ENCODE measurements at regions not wholly inside any gene's neighbourhood (a gene's known extent, or its start where the extent isn't known, plus 50 kb on each side); places are given as distances from the start of the nearest gene placed in this dataset.
A peak's percentile ranks its signal among the peaks of the same experiment; 100 is the strongest.

DNA sequence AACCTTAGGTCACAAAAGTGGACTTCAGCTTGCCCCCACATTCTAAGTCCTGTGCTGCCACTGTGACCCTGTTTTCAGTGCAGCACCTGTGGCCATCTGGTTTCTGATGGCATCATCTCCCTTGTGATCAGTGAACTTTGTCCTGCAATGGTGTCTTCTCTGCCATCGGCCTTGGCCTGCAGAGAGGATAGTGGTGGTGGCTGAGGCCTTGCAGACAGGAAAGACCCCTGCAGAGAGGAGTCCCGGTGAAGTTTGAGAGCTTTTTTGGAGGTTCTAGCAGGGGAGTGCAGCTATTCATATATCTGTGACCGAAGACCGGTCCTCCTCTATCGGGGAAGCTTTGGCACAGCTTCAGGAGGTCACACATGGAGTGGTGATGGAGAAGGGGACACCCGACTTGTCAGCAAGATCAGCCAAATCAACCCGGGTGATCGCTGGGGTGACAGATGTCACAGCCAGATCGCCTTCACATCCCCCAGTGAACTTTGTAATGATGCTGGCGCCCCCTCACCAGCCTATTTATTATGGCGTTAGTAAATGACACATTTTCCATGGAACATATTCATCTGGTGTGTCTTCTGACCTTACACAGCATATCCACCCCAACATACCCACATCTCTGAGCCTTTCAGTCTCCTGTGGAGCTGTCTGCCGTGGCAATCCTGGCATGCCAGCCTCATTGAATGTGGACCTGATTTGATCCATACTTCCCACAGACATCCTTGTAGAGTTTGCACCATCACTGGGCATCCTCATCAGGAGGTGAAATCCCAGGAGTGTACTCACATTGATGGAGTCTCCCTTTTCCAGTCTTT is 136.1 kb downstream of the PAPOLA start:
- no peak for DNase-seq

DNA sequence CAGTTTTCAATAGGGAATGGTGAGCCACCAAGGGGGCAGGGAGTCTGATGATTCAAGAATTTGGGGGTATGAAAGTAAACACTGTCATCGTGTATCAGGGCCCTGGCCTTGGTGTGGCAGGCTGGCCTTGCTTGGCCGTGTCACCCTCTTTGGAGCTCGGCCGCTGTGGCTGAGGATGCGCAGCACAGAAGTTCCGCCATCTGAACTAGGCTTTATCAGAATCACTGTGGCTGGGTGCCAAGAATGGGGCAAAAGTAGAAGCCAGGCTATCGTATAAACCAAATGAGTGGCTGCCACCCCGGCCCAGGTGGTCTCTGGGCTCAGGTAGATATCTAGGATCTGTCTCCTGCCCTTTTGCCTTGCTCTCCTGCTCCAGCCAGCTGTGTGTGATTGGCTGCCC is 137.4 kb downstream of the PAPOLA start:
- DNase-seq, result no peak

DNA sequence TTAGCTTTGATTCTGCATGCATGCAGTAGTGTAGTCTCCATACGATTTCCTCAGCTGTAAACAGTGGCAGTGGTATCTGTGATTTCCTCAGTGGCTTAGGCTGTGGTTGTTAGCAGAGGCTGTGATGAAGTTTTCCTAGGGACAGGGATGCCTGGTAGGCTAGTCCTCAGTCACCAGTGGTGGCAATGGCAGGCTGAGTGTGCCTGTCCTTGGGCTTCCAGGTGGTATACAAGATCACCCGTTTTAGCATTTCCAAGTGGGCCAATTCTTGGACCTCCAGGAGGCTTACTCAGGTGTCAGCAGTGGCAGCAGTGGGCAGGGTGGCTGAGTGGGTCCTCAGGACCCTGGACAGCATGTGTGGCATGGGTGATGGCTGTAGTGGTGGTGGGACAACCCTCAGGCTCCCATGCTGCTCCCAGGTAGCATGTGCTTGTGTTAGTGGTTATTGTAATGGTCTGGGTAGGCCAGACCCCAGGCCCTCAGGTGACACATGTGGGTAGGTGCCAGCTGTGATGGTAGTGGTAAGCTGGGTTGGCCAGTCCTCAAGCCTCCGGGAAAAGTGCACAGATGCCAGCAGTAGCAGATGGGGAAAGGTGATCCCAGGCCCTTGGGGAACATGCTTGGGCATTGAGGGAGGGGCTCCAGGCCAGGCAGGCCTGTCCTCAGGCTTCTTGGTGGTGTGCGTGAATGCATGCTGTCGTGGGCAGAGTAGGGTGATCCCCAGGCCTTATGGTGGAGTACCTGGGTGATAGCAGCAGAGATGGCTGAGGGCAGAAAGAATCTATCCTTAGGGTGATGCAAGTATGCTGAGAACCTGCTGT is 146.5 kb downstream of the PAPOLA start:
- peak; percentile 67 for DNase-seq

DNA sequence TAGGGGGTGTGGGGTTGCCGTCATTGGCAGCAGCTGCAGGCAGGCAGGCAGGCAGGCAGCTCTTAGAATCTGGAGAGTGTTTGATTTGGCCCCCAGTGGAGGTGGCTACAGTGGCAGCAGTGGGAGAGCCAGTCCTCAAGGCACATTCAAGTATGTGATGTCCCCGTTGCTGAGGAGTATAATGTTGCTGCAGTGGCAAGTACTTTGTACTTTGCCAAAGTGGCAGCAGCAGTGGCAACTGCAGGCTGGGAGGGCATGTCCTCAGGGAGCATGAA is 147.1 kb downstream of the PAPOLA start:
- DNase-seq, result no peak

DNA sequence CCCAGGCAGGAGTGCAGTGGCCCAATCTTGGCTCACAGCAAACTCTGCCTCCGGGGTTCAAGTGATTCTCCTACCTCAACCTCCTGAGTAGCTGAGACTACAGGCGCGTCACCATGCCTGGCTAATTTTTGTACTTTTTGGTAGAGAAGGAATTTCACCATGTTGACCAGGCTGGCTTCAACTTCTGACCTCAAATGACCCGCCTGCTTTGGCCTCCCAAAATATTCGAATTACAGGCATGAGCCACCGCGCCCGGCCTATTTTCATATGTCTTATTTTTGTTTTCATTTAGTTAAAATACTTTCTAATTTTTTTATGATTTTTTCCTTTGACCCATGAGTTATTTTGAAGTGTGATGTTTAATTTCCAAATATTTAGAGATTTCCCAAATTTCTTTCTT is 143.6 kb upstream of the VRK1 start:
- DNase-seq, result no peak

DNA sequence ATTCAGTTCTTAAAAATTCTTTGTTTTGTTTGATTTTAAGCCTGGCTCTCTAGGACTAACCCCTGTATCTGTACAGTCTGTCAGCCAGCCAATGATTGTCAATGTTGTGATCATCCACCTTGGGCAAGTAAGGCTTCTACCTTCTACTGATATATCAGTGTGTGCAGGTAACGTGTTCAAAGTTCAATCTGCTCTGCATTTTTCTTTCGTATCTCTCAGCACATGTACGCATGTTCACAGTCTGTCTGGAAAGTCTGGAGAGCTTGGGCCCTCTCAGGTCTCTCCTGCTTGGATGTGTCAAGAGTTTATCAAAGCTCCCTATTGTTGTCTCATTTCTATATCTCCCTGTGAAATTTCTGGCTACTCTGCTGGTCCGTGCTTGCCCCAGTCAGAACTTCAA is 138.6 kb upstream of the VRK1 start:
- DNase-seq, result no peak

DNA sequence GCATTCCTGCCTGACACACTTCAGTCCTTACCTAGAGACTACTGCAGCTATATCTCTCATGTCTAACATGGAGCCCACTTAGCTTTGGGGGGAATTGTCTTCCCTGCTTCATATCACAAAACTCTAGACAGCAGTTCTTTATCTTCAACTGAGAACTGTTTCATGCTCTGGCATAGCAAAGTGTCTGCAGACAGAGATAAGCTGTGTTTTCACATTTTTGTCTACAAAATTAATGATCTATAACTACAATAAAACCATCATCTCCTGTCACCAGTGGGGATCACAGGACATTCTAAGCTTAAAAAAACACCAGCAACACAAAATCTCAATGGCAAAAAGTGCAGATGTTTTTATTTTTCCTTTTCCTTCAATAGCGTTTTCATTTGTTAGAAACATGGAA is 137.1 kb upstream of the VRK1 start:
- DNase-seq, result no peak

DNA sequence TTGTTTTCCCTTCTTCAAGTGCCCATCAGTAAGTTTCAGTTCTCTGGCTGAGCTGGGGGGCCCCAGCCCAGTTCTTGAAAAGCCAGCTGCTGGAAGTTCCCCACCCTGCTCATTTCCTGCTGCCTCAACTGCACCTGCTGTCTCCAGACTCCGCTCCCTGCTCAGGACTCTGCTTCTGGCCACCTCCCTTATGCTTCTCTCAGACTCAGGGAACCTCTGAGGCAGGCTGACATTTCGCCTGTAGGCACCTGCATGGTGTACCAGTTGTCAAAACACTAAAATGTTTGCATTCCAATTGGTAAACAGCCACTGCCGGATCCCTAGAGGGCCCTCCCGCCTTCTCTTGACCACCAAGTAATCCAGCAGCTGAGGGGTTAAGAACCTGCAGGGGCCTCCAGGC is 136.5 kb upstream of the VRK1 start:
- DNase-seq, result no peak

DNA sequence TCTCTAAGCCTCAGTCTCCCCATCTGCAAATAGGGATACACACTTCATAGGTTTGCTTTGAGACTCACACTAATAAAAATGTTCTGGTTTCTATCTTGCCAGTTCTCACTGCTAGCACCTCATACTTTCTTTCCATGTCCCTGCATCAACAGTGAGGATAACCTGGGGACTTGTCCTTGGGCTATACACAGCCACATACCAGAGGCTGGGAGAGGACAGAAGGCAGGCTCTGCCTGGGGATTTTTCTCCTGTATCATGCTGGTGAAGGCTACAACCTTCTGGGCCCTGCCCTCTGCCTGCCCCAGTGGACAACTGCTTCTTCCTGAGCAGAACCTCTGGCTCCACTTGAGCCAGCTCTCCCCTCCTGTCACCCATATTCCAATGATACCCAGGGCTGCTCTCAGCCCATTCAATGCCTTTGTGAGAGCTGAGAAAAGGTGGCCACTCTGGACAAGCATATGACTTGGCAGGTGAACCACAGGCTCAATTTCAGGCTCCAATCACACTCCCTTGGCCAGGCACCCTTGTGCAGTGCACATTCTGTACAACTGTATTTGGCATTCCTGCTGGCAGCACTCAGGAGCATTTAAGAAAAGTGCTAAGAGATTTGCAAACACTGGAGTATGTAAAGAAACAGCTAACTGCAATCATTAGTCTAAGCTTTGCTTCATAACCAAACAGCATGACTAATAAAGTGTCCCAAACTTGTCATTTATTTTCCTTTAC is 135.8 kb upstream of the VRK1 start:
- no peak for DNase-seq

DNA sequence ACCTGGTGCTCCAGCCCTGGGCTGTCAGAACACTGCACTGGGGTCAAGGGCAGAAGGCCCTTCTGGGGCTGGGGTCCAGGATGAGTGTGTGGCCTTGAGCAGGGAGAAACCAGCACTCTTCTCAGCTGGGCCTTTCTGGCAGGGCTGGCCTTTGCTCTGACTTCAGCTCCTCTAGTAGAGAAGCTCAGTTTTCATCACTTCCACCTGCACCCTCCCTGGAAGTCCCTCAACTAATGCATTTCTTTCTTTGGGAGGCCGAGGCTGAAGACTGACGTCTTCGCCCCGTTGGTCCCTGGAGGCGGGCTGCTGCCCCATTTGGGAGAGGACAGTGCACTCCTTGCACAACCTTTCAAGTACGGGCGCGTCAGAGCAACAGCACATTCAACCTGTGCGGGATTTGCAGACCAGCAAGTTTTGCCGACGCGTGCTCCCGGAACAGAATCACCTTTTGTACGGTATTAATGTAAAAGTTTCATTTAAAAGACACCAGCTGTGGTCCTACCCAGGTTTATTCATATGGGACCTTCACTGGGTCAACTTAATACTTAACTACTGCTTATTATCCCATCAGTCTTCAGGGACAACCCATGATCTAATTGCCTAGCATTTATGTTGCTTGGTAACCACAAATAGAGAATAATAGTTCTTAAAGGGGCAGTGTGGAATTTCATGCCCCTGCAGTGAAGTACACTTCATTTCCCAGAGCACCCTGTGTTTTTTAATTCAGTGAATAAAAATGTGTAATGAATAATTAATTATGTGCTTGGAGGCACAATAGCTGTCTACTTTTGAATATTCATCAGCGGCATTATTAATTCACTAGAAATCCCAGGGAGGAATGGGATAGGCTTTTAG is 134.8 kb upstream of the VRK1 start:
- DNase-seq, result no peak

DNA sequence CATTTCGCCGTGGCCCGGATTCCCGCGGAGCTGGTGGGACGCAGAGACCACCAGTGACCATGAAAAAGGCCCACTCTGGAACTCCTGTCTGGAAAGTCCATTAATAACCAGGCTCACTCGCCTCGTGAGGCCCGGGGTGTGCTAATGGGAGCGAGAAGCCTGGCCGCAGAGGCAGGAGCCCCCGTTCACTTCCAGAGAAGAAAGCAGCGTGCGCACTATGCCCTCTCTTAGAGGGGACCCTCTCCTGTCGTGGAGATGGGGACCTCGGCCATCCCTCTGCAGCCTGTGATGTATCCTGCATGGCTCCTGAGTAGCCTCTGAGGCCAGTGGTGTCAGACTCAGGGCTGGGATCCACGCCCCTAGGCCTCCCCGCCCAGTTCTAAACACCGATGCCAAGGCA is 134.1 kb upstream of the VRK1 start:
- no peak for DNase-seq

DNA sequence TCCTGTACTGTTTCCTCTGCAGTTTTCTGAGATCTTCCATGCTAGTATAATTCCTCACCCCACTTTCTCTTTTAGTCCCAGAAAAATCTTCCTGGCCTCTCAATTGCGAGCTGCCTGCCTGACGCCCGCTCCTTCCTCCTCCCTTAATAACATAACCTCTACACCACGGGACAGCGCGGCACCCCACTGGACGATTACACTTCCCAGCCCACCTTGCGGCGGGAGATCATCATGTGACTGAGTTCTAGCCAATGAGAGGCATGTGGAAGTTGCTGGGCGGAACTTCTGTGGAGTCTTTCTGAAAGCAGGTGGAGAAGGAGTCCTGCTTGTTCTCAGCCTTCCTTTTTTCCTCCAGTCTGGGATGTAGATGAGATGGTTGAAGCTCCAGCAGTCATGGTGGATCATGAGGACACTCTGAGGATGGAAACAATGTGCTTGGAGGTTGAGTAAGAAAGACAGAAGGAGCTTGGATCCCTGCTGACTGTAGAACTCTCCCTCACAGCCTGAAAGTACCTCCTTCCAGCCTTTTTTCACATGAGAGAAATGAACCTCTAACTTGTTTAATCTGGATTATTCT is 133.6 kb upstream of the VRK1 start:
- DNase-seq, result no peak

DNA sequence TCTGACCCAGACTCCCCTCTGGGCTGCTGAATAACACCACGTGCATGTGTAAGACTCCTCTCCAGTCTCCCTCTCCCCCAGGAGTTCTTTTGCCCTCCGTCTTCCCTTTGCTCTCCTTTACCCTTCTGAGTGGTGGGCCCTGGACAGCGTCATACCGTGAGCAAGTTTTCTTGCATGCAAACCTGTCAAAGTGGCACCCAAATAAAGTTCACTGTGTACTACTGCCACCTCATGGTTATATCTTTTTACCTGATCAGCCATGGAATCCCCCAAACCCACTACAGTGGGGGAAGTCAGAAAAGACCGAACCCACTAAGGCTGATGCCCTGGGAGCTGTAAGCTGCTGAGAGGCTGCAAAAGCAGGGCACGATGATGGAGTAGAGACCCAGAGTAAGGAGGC is 131.1 kb upstream of the VRK1 start:
- no peak for DNase-seq

DNA sequence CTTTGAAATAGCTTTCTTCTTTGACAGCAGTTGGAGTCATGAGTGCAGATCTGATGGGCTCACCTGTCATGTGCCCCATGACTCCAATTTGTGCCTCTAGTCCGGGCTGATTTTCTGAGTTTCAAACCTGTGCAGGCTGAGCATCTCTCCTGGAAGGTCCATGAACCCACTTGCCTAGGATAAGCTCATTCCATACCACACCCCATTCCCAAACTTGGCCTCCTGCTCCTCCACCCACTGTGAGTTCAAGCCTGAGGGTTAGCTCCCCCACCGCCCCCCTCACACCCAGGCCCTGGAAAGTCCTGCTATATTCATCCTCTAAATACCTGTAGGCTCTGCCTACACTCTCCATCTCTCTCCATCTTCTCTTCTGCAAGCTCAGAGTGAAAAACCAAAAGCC is 126.8 kb upstream of the VRK1 start:
- DNase-seq, result no peak

DNA sequence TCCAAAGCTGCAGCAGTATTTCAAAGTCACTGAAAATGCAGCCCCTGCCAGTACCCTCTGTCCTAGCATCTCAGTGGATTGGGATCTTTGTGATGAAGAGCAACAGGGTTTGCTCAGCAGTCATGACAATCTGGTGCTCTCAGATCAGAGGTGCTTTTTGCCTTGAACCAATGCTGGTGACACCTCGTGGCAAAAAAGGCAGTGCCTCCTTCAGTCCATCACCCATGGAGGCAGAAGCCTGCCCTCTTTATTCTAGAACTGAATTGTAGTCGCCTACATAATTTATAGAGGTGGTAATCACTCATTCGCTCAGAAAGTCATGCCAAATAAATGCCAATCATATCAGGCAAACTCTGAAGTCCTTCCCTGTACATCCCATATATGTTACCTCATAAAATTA is 126.0 kb upstream of the VRK1 start:
- DNase-seq, result no peak

DNA sequence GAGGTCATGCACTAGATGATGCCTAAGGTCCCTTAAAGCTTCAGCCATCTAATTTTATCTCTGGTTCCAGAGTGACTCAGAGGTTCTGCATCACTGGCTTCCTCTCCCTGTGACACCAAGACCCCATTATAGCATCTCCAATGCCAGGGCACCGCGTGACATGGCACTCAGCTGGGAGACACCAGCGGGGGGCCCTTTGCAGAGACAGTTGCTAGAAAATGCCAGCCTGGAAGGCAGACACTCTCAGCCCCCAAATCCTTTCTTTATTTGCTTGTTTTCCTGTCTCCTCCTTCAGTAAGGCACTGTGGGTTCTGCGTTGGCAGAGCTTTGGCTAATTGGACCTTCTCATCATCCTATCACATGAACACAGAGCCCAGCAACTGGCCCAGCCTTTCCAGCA is 123.5 kb upstream of the VRK1 start:
- no peak for DNase-seq

DNA sequence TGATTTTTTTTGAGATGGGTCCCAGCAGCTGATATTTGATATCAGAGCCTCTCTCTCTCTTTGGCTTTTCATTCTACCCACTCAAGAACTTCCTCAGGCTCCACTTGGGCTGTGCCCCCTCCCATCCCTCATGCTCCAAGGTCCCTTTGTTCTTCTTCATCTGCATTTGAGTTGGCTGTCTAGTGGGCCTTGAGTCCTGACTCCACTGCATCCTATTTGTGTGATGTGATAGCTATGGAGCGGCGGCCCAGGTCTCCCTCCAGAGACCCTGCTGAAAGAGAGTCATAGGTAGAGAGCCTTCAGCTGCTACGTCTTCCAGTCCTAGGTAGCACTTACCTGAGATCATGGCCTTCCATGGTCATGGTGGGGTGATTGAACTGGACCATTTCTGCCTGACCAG is 123.1 kb upstream of the VRK1 start:
- no peak for DNase-seq

DNA sequence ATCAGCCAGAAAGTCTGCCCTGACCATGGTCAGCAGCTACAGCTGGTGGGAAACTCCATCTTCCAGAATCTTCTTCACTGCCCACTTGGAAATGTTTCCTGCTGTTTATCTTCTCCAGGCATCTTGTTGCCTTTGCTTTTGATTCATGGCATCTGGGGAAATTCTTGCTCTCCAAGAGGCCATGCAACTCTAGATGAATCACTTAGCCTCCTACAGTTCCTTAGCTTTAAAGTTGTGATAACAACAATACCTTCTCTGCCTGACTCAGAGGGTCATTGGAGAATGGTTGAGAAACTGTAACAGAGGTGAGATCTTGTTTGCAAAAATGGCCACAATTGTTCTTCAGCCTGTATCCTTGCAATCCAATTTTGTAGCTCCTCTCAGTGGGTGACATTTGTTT is 121.0 kb upstream of the VRK1 start:
- DNase-seq, result no peak

DNA sequence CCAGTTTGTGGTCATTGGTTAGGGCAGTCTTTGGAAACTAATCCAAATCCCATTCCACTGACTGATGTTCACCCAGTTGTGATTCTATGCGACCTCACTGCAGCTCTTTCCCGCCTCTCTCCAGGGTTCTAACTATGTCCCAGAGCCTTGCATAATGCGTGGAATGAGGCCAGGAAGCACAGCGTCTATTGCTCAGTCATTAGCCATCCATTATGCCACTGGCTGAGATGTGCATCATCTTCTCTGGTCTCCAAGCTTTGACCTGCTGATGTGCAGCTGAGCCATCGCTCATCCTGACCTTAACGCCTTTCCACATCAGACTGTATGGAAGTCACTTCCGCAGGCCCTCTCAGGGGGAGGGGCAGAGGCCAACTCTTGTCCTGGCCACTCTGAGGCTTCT is 115.4 kb upstream of the VRK1 start:
- no peak for DNase-seq

DNA sequence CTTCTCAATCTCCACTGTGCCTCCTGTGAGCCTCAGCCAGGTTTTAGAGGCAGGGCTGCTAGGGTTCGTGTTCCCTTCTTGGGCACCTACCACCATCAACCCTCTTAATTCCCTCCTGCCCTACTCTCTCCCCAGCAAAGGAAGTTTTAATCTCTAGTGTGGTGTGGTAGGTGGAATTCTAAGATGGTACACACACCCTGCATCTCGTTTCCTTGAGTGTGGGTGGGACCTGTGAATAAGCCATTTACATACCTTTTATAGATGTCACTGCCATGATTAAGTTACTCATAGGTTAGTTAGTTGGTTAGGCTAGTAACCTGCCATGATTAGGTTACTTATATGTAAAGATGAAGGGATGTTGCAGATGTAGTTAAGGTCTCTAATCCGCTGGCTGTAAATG is 114.8 kb upstream of the VRK1 start:
- no peak for DNase-seq

DNA sequence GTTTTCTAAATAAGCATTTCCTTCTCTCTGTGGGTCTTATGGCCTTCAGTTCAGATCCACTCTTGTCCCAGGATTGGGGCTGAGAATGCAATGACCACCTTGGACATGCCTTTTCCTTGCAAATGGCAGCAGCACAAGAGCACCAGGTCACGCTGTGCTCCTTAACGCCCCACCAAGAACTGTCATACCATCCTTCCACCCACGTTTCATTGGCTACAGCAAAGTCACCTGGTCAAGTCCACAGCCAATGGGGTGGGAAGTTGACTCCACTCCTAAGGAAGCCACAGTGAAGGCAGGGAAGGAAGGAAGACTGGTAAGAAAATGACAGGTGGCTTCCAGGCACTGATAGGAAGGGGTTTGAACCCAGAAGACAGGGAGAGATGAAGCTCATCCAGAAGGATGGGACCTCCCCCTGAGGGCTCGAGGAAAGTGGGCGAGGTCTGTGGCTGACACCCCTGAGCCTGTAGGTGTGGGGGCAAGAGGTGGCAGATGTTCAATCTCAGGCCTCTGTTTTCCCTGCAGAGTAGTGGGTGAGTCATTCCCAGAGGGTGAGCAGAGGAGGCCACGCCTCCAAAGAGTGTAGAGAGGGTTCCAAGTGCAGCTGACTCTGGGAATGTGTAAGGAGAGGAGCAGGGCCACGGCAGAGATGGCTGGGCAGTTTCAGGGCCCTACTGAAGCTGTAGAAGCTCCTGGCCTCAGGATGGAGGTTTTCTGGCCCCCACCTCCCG is 113.5 kb upstream of the VRK1 start:
- DNase-seq, result no peak

DNA sequence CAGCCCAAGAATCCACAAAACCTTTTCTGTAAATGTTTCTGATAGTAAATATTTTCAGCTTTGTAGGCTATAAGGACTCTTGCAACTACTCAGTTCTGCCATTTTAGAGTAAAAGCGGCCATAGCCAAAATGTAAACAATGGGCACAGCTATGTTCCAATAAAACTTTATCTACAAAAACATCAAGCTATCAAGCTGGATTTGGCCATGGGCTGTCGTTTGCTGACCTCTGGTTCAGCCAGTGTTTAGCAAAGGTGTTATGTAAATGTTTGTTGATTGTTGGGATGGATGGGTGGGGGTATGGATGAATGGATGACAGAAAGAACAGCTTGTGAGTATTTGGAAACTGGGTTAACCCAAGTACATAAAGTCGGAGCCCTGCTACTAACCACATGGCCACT is 111.1 kb upstream of the VRK1 start:
- DNase-seq, result no peak
